ENCODE measurements at regions not wholly inside any gene's neighbourhood (a gene's known extent, or its start where the extent isn't known, plus 50 kb on each side); places are given as distances from the start of the nearest gene placed in this dataset.

- Histone ChIP-seq H3K27ac (ENCODE audit: poor library complexity, severe bottlenecking) (no peak overlapping the region), H3K36me3 (ENCODE audit: low read depth) (no peaks in the 10 kb centered on the region), H3K9me3 (ENCODE audit: severe bottlenecking) (no peaks in the 10 kb centered on the region), H3K27me3 (ENCODE audit: insufficient read depth, poor library complexity, severe bottlenecking) (no peaks in the 10 kb centered on the region), H3K4me1 (ENCODE audit: insufficient read depth, poor library complexity, severe bottlenecking) (no peaks in the 10 kb centered on the region), H3K4me3 (ENCODE audit: severe bottlenecking) (no peak overlapping the region)
- TF ChIP-seq CTCF (IDR thresholded peaks at IDR 0.05; ENCODE audit: poor library complexity, severe bottlenecking): no peak
- no peak for ATAC-seq (ENCODE audit: low read depth)
- DNase-seq (ENCODE audit: low spot score): no peak
These were observed 84.6 kb upstream of the FMR1 start for GRCh38 chrX:147827070-147827469.

GRCh38 chrX:147828719-147829118, 83.0 kb upstream of the FMR1 start:
- DNase-seq (ENCODE audit: low spot score): no peak
- ATAC-seq (ENCODE audit: low read depth): no peak
- H3K36me3 ChIP-seq (ENCODE audit: low read depth): no peaks in the 10 kb centered on the region
- H3K27me3 ChIP-seq (ENCODE audit: insufficient read depth, poor library complexity, severe bottlenecking): no peaks in the 10 kb centered on the region
- no peak overlapping the region for H3K4me3 ChIP-seq (ENCODE audit: severe bottlenecking)
- no peaks in the 10 kb centered on the region for H3K4me1 ChIP-seq (ENCODE audit: insufficient read depth, poor library complexity, severe bottlenecking)
- H3K27ac ChIP-seq (ENCODE audit: poor library complexity, severe bottlenecking): no peak overlapping the region
- H3K9me3 ChIP-seq (ENCODE audit: severe bottlenecking): no peaks in the 10 kb centered on the region
- no peak for TF ChIP-seq CTCF (IDR thresholded peaks at IDR 0.05; ENCODE audit: poor library complexity, severe bottlenecking)

GRCh38 chrX:147832707-147833348, 78.9 kb upstream of the FMR1 start:
- Histone ChIP-seq H3K9me3 (ENCODE audit: severe bottlenecking) (no peaks in the 10 kb centered on the region), H3K27ac (ENCODE audit: poor library complexity, severe bottlenecking) (no peak overlapping the region), H3K4me3 (ENCODE audit: severe bottlenecking) (no peak overlapping the region), H3K27me3 (ENCODE audit: insufficient read depth, poor library complexity, severe bottlenecking) (no peaks in the 10 kb centered on the region), H3K4me1 (ENCODE audit: insufficient read depth, poor library complexity, severe bottlenecking) (no peaks in the 10 kb centered on the region), H3K36me3 (ENCODE audit: low read depth) (no peaks in the 10 kb centered on the region)
- ATAC-seq (ENCODE audit: low read depth) (no peak), DNase-seq (ENCODE audit: low spot score) (no peak)
- no peak for TF ChIP-seq CTCF (IDR thresholded peaks at IDR 0.05; ENCODE audit: poor library complexity, severe bottlenecking)

GRCh38 chrX:147838465-147839131, 73.1 kb upstream of the FMR1 start:
- Histone ChIP-seq H3K4me3 (ENCODE audit: severe bottlenecking) (no peak overlapping the region), H3K4me1 (ENCODE audit: insufficient read depth, poor library complexity, severe bottlenecking) (no peaks in the 10 kb centered on the region), H3K9me3 (ENCODE audit: severe bottlenecking) (no peaks in the 10 kb centered on the region), H3K36me3 (ENCODE audit: low read depth) (no peaks in the 10 kb centered on the region), H3K27me3 (ENCODE audit: insufficient read depth, poor library complexity, severe bottlenecking) (no peaks in the 10 kb centered on the region), H3K27ac (ENCODE audit: poor library complexity, severe bottlenecking) (no peak overlapping the region)
- TF ChIP-seq CTCF (IDR thresholded peaks at IDR 0.05; ENCODE audit: poor library complexity, severe bottlenecking): peak; percentile 32
- no peak for DNase-seq (ENCODE audit: low spot score)
- ATAC-seq (ENCODE audit: low read depth): no peak

GRCh38 chrX:147846676-147847075, 65.0 kb upstream of the FMR1 start:
- DNase-seq (ENCODE audit: low spot score): no peak
- no peak overlapping the region for H3K4me3 ChIP-seq (ENCODE audit: severe bottlenecking)
- H3K9me3 ChIP-seq (ENCODE audit: severe bottlenecking): no peaks in the 10 kb centered on the region
- no peak for ATAC-seq (ENCODE audit: low read depth)
- TF ChIP-seq CTCF (IDR thresholded peaks at IDR 0.05; ENCODE audit: poor library complexity, severe bottlenecking): no peak
- no peaks in the 10 kb centered on the region for H3K4me1 ChIP-seq (ENCODE audit: insufficient read depth, poor library complexity, severe bottlenecking)
- no peak overlapping the region for H3K27ac ChIP-seq (ENCODE audit: poor library complexity, severe bottlenecking)
- no peaks in the 10 kb centered on the region for H3K36me3 ChIP-seq (ENCODE audit: low read depth)
- H3K27me3 ChIP-seq (ENCODE audit: insufficient read depth, poor library complexity, severe bottlenecking): no peaks in the 10 kb centered on the region
